NCI-H2171 (cell line): ENCODE measurements at regions not wholly inside any gene's neighbourhood (a gene's known extent, or its start where the extent isn't known, plus 50 kb on each side); places are given as distances from the start of the nearest gene placed in this dataset.
"Not testable (repeated sequence)": the region's sequence is repeated elsewhere in the genome, so short reads cannot be mapped to it uniquely, and the experiment has no call there.

Source experiments
- DNase-seq: peaks from one replicate; lab custom pipeline; 2025; lab: John Stamatoyannopoulos, UW

DNA sequence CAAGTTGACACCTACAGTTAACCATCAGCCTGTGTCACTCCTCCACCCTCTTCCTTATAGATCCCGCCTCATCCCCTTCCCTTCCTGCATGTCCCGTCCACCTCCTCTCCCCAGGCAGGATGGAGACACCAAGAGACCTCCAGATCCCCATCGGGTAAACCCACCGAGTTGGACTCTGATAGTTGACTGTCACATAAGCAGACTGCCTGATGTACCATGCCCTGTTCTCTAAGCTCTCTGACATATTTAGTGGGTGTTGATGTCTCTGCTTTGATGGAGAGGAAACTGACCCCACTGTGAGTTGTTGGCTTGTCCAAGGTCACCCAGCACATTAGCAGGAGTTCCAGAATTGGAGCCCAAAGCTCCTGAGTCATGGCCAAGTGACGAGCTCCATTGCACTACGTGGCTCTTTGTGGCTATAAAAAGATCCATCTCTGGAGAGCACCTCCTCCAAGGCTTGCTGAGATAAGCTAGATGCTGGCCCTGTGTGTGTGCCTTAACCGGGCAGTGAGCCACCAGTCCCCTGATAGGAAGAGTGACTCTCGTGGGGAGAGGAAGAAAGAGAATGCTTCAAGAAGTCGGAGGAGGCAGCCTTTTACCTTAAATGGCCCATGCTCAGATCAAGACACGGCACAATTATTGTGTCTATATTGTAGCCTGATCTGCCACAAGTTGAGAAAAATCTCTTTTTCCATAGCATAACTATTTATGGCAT, 236.0 kb upstream of the ECI2 start:
- no peak for DNase-seq

DNA sequence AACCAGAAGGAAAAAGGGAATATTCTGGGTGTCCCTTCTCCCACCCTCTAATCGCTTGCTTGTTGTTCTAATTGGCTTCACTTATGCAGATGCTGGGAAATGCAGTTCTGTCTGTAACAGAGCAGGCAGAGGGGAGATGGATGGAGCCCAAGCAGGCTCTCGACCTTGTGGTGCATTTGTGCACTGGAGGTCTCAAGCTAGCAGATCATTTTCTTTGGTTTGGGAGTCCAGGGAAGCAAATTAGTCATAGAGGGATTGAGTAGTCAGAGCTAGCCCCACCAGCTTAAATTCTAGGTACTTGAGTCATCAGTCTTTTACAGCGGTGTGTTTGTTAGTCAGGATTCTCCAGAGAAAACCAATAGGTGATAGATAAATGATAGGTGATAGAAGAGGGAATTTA, 234.7 kb upstream of the ECI2 start:
- no peak for DNase-seq

DNA sequence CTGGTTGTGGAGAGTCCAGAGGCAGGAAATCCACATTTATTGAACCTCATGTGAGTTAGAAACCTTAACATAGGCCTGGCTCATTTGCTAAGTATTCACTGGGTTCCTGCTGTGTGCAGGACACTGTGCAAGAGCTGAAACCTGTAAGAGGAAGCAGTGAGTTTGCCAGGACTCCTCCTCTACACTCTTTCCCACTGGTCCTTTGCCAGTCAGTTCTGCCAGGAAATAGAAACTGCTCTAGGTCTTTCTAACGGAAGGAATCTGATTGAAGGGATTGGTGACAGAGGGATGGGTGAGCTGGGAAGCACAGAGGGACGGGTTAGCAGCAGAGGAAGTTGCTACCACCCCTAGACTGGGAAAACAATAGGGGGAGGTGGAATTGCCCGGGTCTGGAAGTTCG, 234.2 kb upstream of the ECI2 start:
- no peak for DNase-seq

DNA sequence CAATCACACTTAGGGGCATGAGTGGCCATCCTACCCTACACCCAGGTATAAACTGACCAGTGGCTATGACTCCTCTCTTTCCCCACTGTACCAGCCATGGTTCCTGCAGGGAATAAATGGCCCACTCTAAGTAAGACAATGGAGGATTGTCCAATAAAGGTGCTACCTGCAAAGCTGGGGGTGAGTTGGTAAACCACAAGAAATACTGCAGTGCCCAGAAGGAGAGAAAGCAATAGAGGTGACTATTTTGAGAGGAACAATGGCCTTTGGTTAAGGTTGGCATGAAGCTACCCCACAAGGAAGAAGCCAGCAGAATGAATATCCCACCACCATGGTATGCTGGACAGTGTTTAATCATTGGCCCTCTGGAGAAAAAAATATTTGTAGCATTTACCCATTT, 233.3 kb upstream of the ECI2 start:
- no peak for DNase-seq

DNA sequence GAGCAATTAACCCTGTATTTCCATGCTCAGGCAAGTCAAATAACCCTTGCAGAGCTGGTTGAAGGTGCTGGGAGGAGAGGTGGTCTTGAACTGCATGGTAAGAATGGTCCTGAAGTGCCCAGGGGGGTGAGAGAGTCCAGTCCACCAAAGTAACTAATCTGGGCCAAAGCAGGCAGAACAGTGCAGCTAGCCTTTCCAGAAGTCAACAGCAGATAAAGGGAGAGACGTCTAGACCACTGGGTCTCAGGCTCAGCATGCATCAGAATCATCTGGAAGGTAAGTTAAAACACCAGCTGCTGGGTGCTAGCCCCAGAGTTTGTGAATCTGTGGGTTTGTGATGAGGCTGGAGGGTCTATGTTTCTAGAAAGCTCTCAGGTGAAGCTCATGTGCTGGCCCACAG, 232.3 kb upstream of the ECI2 start:
- no peak for DNase-seq

DNA sequence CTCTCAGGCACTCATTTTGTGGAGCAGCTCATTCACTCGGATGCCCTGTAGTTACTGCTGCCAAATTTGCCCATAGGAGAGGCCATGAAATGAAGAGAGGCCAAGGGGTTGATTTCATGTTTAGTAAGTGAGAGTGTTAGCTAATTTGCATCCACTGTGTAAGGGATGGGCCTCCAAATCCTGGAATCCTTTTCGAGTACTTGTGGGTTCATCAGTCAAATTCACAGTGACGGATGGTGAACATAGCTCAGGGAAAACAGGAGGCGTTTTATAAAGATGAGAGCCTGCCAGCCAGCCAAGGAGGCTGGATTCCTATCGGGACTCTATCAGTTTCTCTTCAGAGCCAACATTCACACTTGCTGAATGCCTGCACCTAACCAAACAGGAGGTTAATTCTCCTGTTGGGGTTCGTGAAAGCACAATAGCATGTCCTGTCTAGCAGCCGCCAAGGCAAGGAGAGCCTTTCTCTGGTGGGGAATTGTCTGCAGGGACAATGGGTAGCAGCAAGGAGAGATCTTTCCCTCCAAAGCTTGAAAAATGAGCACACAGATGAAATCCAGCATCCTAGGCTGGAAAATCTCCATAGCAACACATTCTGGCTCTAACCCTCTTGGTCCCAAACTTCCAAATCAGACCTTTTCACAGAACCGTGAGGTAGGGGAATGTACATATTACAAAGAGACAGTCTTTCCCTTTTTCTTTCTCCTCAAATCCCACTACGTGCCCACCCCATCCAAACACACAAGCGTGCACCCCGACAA, 231.4 kb upstream of the ECI2 start:
- no peak for DNase-seq

DNA sequence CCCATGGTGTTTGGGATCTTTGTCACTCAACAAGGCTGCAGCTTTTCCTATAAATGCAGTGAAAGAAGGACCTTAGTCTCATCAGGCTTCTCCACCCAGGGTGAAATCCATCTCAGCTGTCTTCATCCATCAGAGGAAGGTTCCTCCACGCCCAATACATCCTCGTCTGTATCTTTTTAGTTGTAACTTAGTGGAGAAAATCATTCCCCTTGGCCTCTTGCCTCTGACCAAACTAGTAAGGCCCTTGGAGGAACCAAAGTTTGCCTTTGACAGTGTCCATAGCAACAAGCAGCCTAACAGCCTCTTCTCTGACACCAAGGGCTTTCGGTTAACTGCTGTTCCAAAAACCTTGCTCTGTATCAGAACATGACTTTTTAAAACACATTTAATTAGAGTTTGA, 230.3 kb upstream of the ECI2 start:
- no peak for DNase-seq

DNA sequence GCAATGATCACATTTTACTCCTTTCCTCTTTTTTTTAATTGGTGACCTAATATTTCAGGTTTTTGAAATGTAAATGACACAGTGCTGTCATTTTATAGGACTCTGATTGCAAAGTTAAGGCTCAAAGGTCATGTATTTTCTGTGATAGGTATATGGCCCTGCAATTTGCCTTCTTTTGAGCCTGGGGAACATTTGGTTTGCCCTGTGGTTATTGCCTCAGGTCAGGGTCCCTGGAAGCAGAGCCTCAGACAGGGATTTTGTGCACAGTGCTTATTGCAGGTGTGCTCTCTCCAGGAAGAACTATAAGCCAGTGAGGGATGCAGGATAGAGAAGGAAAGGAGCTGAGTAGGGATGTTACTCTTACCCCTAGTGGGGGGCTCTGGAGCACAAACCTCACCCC, 229.3 kb upstream of the ECI2 start:
- DNase-seq, result no peak

DNA sequence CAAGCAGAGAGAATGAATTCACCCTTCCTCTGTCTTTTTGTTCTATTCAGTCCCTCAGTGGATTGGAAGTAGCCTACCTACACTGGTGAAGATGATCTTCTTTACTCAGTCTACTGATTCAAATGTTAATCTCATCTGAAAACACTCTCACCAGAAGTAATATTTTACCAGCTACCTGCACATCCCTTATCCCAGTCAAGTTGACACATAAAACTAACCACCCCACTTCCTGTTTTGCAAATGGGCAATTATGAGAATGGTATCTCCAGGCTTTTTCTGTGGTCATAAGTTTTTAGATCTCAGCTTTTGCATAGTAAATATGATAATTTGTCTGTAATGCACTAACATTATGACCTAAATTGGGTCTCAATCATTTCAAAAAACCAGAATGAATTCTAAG, 228.8 kb upstream of the ECI2 start:
- DNase-seq, result no peak

DNA sequence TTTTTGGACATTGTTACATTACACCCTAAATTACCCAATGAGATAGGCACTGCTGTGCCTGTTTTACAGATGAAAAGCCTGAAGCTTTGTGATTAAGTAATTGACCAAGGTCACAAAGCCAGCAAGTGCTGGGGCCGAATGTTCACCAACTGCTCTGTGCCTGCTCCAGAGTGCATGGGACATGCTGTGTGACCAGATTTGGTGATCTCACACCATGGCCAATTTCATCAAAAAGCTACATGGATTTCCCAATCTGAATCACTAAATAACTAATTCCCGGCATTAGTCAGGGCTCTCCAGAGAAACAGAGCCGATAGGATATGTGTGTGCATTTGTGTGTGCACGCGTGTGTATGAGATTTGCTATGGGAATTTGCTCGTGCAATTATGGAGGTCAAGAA, 228.3 kb upstream of the ECI2 start:
- DNase-seq, result no peak

DNA sequence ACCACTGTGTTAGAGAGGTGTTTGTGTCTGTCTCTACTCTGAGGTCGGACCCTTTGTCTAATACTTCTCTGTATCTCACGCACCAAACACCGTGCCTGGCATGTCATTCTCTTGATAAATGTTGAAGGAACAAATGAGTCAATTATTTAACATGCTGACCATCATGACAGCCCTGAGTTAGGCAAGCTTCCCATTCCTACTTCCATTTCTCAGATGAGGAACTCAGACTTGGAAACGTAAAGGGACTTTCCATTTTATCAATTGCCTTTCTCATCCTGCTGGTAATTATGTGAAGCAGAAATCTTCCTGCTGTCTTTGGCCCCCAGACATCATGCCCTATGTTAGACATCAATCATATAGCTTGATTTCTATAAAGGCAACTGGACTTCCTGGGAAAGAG, 227.0 kb upstream of the ECI2 start:
- DNase-seq, result no peak

DNA sequence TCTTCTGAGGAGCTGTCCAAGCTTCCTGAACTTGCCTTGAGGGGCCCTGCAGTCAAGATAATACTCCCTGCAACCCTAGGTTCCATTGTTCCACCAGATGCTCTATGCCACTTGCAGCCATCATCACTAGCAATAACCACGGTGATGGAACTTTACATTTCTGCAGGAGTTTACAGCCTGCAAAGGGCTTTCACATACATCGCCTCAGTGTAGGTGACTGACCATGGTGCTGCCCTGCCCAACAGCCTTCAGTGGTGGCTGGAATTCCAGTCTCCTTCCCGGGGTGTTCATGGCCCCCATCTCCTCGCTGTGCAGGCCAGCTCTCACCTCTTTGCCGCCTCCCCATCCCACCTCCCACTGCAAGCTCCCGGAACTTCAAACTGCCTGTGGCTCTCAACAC, 225.5 kb upstream of the ECI2 start:
- DNase-seq, result no peak

DNA sequence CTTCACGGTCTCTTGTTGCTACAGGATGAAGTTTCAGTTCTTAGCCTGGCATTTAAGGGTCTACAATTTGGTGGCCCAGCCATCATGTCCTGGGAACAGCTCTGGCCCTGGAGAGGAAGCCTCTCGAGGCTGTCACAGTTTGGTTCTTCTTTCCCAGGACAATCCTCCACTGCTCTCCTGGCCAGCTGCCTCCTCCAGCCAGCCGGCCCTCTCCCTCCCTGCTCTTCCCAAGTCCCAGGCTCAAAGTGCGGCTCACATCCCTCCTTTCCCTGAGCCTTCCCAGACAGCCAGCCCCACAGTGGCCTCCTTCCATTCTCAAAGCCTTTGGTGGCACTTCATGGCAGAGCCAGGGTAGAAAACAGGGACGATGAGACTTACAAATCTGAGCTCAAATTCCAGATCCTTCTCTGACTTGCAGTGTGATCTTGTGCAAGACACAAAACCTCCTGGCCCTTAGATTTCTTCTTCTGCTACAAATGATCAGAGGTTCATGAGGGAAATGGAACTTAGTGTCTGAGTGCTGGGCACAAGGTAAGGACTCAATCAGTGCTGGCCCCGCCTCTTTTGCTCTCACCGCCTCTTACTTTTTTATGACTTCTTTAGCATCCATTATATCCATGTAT, 223.8 kb upstream of the ECI2 start:
- no peak for DNase-seq

DNA sequence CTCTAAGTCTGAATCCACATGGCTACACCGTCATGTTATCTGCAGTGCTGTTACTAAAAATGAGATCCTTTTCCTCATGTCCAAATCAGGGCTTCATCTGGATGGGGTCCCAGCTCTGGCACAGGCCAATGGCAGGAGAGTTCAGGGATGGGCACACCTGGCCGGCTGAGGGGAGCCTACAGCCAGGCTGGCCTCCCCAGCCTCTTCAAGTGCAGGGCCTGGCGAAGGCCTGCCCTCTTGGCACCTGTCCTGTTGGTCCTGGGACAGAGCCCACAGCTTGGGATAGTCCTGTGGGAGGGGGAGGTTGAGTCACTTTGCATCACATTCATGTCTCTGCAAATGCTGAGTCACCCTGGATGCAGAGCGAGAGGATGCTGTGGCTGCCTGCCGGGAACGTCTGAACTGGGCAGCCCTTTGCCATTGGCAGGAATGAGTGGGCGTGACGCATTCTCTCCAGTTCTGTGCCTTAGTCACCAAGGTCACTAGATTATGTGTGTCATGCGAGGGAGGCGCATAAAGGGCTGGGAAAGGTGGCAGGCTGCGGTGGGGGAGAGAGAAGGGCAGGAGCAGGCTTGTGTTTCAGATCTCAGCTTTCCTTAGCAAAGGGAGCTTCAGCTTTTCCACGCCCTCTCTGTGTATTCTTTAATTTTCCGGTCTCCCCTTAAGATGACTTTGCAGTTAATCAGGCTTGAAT, 223.2 kb upstream of the ECI2 start:
- DNase-seq, result no peak

DNA sequence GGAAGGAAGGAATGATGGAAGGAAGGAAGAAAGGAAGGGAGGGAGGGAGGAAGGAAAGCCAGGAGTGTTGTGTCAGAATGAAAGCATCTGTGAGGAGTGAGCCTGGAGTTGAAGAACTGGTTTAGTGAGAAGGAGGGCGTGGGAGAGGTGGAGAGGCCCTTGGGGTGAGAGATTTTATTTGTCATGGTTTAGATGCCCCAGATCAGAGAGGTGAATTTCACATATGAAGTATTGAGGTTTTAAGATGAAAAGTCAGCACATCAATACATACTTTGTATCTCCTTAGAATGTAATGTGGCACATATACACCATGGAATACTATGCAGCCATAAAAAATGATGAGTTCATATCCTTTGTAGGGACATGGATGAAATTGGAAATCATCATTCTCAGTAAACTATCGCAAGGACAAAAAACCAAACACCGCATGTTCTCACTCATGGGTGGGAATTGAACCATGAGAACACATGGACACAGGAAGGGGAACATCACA, 222.3 kb upstream of the ECI2 start:
- DNase-seq, result not testable (repeated sequence)

DNA sequence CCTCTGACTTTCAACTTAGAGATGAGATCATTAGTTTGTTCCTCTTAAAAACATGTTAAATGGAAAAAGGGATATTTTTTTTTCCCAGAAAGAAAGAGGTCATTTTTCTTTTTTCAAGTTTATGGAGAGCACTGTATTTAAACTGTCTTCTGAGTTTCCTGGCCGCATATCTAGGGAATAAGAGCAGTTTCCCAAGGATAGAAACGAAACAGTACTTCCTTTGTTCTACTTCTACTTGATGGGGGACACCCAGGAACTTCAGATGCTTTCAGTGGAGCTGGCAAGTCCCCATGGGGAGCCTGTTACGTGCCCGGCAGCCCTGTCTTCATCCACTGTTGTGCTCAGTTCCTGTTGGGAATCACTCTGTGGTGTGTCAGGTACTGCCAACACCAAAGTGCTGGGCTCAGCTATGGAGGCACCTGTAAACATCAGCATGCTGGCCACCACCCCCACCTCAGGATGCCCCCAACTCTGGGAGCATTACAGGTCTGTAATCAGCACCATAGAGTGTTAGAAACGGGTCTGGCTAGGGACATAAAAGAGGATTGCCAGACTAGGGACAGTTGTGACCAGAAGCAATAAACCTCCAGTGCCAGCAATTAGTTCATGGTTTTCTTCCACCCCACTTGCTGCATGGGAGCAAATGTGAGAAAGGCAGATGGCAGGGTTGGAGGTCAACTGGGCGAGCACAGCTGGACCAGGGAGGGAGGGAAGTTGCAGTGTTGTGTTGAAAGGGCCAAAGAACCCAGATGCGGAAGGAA, 221.7 kb upstream of the ECI2 start:
- no peak for DNase-seq

DNA sequence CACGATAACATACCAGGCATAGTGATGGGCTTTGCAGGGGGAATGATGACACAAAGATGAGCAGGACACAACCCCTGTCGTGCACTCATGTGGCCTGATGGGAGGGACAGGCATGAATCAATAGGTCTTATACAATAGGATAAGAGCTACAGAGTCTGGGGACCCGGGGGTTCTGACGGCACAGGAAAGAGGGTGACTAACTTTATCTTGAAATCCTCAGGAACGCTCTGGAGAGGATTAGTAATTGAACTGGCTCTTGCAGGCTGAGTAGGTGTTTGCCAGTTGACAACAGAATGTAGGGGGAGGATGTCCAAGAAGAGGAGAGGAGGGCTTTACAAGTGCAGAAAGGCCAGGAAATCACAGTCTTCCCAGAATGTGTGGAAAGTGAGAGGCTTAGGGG, 219.9 kb upstream of the ECI2 start:
- no peak for DNase-seq

DNA sequence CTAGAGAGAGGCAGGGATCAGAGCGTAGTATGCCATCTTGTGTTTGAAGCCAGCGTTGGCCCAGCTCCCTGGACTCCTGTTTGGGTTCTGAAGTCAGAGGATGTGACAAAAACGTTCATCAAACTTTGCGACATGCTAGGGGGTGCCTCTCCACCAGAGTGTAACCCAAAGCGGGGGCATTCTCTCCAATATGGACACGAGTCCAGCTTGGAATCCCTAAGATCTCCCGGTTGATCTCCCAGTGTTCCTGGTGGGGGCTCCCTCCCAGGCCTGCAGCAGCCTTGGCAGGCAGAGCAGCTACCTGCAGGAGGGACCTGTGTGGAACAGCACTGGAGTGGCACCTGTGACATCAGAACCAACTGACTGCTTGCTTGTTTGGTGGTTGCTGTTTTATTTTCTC, 218.8 kb upstream of the ECI2 start:
- no peak for DNase-seq

DNA sequence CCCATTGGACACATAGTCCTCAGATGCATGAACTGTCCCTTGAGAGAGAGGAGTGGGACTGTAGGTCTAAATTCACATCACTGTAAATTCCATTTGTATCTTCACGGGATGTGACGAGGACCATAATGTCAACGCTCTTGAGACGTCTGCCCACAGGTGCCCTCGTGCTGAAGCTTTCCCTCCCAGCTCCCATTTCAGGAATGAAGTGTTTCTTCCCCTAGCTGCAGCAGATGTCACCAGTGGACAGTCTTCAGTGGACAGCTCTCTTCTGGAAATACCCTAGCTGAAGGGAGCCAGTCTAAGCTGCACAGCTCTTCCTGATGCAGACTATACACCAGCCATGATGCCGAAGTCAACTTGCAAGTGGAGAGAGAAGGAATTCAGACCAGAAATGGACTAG, 217.4 kb upstream of the ECI2 start:
- no peak for DNase-seq

DNA sequence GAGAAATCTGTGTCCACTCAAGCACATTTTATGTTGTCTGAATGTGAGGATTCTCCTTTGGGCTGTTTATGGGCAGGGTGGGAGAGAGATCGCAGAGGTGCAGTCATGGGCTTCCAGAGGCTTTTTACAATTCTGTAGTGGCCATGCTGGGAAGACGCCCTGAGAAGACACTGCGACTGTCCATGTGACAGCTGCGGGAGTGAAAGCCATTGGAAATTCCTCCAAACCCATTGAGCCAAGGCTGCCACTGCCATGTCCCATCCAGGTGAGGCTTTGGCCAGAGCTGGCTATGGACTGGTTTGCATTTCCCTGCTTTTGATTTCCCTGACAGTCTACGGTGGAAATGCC, 216.9 kb upstream of the ECI2 start:
- no peak for DNase-seq

DNA sequence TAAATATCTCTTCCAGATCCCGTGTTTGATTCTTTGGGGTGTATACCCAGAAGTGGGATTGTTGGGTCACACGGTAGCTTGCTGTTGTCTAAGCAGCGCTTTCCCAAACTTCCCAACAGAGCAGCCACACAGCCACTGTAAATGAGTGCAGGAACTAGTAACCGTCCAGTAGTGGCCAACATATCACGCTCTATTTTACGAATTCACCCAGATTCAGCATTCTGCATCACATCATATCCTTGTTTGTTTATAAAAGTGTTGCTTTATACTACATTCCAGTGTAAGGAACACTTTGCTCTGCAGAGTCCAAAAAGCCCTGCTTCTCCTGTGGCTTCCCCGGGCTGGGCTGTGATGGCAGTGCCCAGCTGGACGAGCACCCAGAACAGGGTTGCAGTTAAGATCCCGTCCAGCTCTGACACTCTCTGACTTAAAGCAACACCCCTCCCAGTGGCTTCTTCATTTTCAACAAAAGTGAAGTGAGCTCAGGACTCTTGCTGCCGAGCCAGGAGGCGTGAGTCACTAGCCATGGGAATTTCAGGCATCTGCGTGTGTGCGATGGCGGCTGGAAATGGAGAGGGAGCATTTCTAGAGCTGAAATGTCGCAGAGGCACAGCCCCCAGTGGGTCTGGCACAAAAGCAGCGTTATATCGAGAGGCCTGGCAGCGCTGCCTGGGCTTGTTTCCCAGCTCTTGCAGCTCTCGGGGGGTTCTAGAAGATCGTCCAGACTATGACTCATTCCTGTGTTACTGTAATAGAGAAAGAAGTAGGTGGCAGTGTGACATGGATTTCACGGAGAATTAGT, 216.3 kb upstream of the ECI2 start:
- no peak for DNase-seq
